KBM-7 (cell line): ENCODE measurements at regions not wholly inside any gene's neighbourhood (a gene's known extent, or its start where the extent isn't known, plus 50 kb on each side); places are given as distances from the start of the nearest gene placed in this dataset.
A peak's percentile ranks its signal among the peaks of the same experiment; 100 is the strongest.

Experiments
- DNase-seq: peaks from one replicate; pipeline ENCODE4 v3.0.0-alpha.2; 2015
- in situ Hi-C: fragments of 300-500 bp; cut with MboI; formaldehyde crosslinking; loops from 2 replicates; pipeline ENCODE4 v1.14.3; 2020; ENCODE audit warnings: low sequenced_read_pairs, low pct_unique_long_range_greater_than_20kb, mixed read lengths

- no peak for DNase-seq
- in situ Hi-C loops: no loop called here
These were observed 72.9 kb downstream of the SLC10A2 start for GRCh38 chr13:102993348-102993747.

- DNase-seq: no peak
- in situ Hi-C loops: no loop called here
These were observed 82.0 kb downstream of the SLC10A2 start for GRCh38 chr13:102984210-102984609.

- no peak for DNase-seq
- in situ Hi-C loops: no loop called here
These were observed 82.7 kb downstream of the SLC10A2 start for GRCh38 chr13:102983496-102983895.

- in situ Hi-C loops: no loop called here
- no peak for DNase-seq
These were observed 85.8 kb downstream of the SLC10A2 start for GRCh38 chr13:102980331-102980982.

- in situ Hi-C loops: no loop called here
- DNase-seq: no peak
These were observed 88.0 kb downstream of the SLC10A2 start for GRCh38 chr13:102978168-102978567.

GRCh38 chr13:102977471-102977870 lies 88.7 kb downstream of the SLC10A2 start:
- DNase-seq: no peak
- in situ Hi-C loops: no loop called here

- DNase-seq: no peak
- in situ Hi-C loops: no loop called here
These were observed 91.7 kb downstream of the SLC10A2 start for GRCh38 chr13:102974317-102975087.

GRCh38 chr13:102972191-102972590 lies 94.0 kb downstream of the SLC10A2 start:
- in situ Hi-C loops: no loop called here
- no peak for DNase-seq

GRCh38 chr13:102970542-102970941 lies 95.7 kb downstream of the SLC10A2 start:
- no peak for DNase-seq
- in situ Hi-C loops: no loop called here

- DNase-seq: no peak
- in situ Hi-C loops: no loop called here
These were observed 97.5 kb downstream of the SLC10A2 start for GRCh38 chr13:102968572-102969228.

- DNase-seq: no peak
- in situ Hi-C loops: no loop called here
These were observed 100.4 kb downstream of the SLC10A2 start for GRCh38 chr13:102965802-102966201.

- in situ Hi-C loops: no loop called here
- DNase-seq: no peak
These were observed 103.8 kb downstream of the SLC10A2 start for GRCh38 chr13:102962430-102962829.

GRCh38 chr13:102960959-102961358 lies 105.3 kb downstream of the SLC10A2 start:
- in situ Hi-C loops: no loop called here

GRCh38 chr13:102956449-102956848 lies 109.8 kb downstream of the SLC10A2 start:
- DNase-seq: no peak
- in situ Hi-C loops: no loop called here

More at GRCh38 chr13:102960959-102961358, 105.3 kb downstream of the SLC10A2 start:
- DNase-seq: peak; percentile 2

- no peak for DNase-seq
- in situ Hi-C loops: no loop called here
These were observed 108.5 kb downstream of the ERCC5 start for GRCh38 chr13:102954350-102954749.

- in situ Hi-C loops: no loop called here
- no peak for DNase-seq
These were observed 106.0 kb downstream of the ERCC5 start for GRCh38 chr13:102951808-102952207.

GRCh38 chr13:102947745-102948405 lies 102.0 kb downstream of the ERCC5 start:
- DNase-seq: no peak
- in situ Hi-C loops: no loop called here

- in situ Hi-C loops: no loop called here
- DNase-seq: no peak
These were observed 100.1 kb downstream of the ERCC5 start for GRCh38 chr13:102945886-102946285.

GRCh38 chr13:102945324-102945815 lies 99.5 kb downstream of the ERCC5 start:
- no peak for DNase-seq
- in situ Hi-C loops: no loop called here

- DNase-seq: no peak
- in situ Hi-C loops: no loop called here
These were observed 99.0 kb downstream of the ERCC5 start for GRCh38 chr13:102944821-102945220.
